ENCODE measurements at regions not wholly inside any gene's neighbourhood (a gene's known extent, or its start where the extent isn't known, plus 50 kb on each side); places are given as distances from the start of the nearest gene placed in this dataset.

GRCh38 chr6:15166121-15166520, 79.7 kb upstream of the JARID2 start:
- TF ChIP-seq CTCF (conservative IDR thresholded peaks at IDR 0.05; ENCODE audit: low read depth in 2 of 2): no peak
- TF ChIP-seq, protein P1, sequence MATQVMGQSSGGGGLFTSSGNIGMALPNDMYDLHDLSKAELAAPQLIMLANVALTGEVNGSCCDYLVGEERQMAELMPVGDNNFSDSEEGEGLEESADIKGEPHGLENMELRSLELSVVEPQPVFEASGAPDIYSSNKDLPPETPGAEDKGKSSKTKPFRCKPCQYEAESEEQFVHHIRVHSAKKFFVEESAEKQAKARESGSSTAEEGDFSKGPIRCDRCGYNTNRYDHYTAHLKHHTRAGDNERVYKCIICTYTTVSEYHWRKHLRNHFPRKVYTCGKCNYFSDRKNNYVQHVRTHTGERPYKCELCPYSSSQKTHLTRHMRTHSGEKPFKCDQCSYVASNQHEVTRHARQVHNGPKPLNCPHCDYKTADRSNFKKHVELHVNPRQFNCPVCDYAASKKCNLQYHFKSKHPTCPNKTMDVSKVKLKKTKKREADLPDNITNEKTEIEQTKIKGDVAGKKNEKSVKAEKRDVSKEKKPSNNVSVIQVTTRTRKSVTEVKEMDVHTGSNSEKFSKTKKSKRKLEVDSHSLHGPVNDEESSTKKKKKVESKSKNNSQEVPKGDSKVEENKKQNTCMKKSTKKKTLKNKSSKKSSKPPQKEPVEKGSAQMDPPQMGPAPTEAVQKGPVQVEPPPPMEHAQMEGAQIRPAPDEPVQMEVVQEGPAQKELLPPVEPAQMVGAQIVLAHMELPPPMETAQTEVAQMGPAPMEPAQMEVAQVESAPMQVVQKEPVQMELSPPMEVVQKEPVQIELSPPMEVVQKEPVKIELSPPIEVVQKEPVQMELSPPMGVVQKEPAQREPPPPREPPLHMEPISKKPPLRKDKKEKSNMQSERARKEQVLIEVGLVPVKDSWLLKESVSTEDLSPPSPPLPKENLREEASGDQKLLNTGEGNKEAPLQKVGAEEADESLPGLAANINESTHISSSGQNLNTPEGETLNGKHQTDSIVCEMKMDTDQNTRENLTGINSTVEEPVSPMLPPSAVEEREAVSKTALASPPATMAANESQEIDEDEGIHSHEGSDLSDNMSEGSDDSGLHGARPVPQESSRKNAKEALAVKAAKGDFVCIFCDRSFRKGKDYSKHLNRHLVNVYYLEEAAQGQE (IDR thresholded peaks at IDR 0.05; ENCODE audit: unreplicated experiment): no peak
